ENCODE measurements at regions not wholly inside any gene's neighbourhood (a gene's known extent, or its start where the extent isn't known, plus 50 kb on each side); places are given as distances from the start of the nearest gene placed in this dataset.
A peak's percentile ranks its signal among the peaks of the same experiment; 100 is the strongest.

GRCh38 chr4:177706916-177707315, 264.7 kb upstream of the AGA start:
- Histone ChIP-seq H3K36me3 (ENCODE audit: control insufficient read depth in 4 of 4, insufficient read depth in 4 of 4, low read length in 4 of 4) (no peaks in the 10 kb centered on the region), H3K4me3 (no peak overlapping the region), H3K27ac (ENCODE audit: low read depth in 1 of 2, low read length in 1 of 2) (no peak overlapping the region), H3K4me1 (ENCODE audit: control insufficient read depth in 5 of 5, insufficient read depth in 5 of 5, low read length in 5 of 5) (no peaks in the 10 kb centered on the region), H3K9ac (ENCODE audit: insufficient read depth in 1 of 2, low read length in 2 of 2) (no peak overlapping the region), H3K9me3 (ENCODE audit: control insufficient read depth in 4 of 4, insufficient read depth in 3 of 4, low read length in 3 of 4) (no peaks in the 10 kb centered on the region), H3K27me3 (ENCODE audit: control insufficient read depth in 3 of 3, insufficient read depth in 3 of 3, low read length in 2 of 3) (no peaks in the 10 kb centered on the region)
- ATAC-seq (ENCODE audit: insufficient read depth, low FRiP score) (no peak), DNase-seq (no peak)
- 91 to 92% methylated on average over 2 of the region's 2 CpGs for WGBS, 2 donors
- no peak for TF ChIP-seq CTCF (IDR thresholded peaks at IDR 0.05; ENCODE audit: control extremely low read depth, extremely low read depth)

GRCh38 chr4:177713454-177713853, 271.2 kb upstream of the AGA start:
- Histone ChIP-seq H3K27me3 (ENCODE audit: control insufficient read depth in 3 of 3, insufficient read depth in 3 of 3, low read length in 2 of 3) (no peaks in the 10 kb centered on the region), H3K4me3 (no peak overlapping the region), H3K4me1 (ENCODE audit: control insufficient read depth in 5 of 5, insufficient read depth in 5 of 5, low read length in 5 of 5) (no peaks in the 10 kb centered on the region), H3K36me3 (ENCODE audit: control insufficient read depth in 4 of 4, insufficient read depth in 4 of 4, low read length in 4 of 4) (no peaks in the 10 kb centered on the region), H3K9me3 (ENCODE audit: control insufficient read depth in 4 of 4, insufficient read depth in 3 of 4, low read length in 3 of 4) (no peaks in the 10 kb centered on the region), H3K27ac (ENCODE audit: low read depth in 1 of 2, low read length in 1 of 2) (no peak overlapping the region), H3K9ac (ENCODE audit: insufficient read depth in 1 of 2, low read length in 2 of 2) (no peak overlapping the region)
- 74 to 85% methylated on average over 3 of the region's 3 CpGs for WGBS, 2 donors
- TF ChIP-seq CTCF (IDR thresholded peaks at IDR 0.05; ENCODE audit: control extremely low read depth, extremely low read depth) = no peak
- peak in 2 of 3 donors; percentile 17 to 23 for DNase-seq
- ATAC-seq (ENCODE audit: insufficient read depth, low FRiP score) = no peak

- ATAC-seq (ENCODE audit: insufficient read depth, low FRiP score) (no peak), DNase-seq (peak in 1 of 3 donors; percentile 10)
- no peak overlapping the region for H3K9ac ChIP-seq (ENCODE audit: insufficient read depth in 1 of 2, low read length in 2 of 2)
- TF ChIP-seq CTCF (IDR thresholded peaks at IDR 0.05; ENCODE audit: control extremely low read depth, extremely low read depth) = no peak
- H3K36me3 ChIP-seq (ENCODE audit: control insufficient read depth in 4 of 4, insufficient read depth in 4 of 4, low read length in 4 of 4) = no peaks in the 10 kb centered on the region
- 73 to 82% methylated on average over 1 of the region's 1 CpG for WGBS, 2 donors
- no peaks in the 10 kb centered on the region for H3K4me1 ChIP-seq (ENCODE audit: control insufficient read depth in 5 of 5, insufficient read depth in 5 of 5, low read length in 5 of 5)
- no peaks in the 10 kb centered on the region for H3K27me3 ChIP-seq (ENCODE audit: control insufficient read depth in 3 of 3, insufficient read depth in 3 of 3, low read length in 2 of 3)
- no peaks in the 10 kb centered on the region for H3K9me3 ChIP-seq (ENCODE audit: control insufficient read depth in 4 of 4, insufficient read depth in 3 of 4, low read length in 3 of 4)
- H3K27ac ChIP-seq (ENCODE audit: low read depth in 1 of 2, low read length in 1 of 2) = no peak overlapping the region
- H3K4me3 ChIP-seq = no peak overlapping the region
These were observed 275.2 kb upstream of the AGA start for GRCh38 chr4:177717407-177717806.

- ATAC-seq (ENCODE audit: insufficient read depth, low FRiP score) (no peak), DNase-seq (no peak)
- H3K4me3 ChIP-seq = no peak overlapping the region
- H3K9ac ChIP-seq (ENCODE audit: insufficient read depth in 1 of 2, low read length in 2 of 2) = no peak overlapping the region
- H3K4me1 ChIP-seq (ENCODE audit: control insufficient read depth in 5 of 5, insufficient read depth in 5 of 5, low read length in 5 of 5) = no peaks in the 10 kb centered on the region
- no peak overlapping the region for H3K27ac ChIP-seq (ENCODE audit: low read depth in 1 of 2, low read length in 1 of 2)
- peaks cover 0 to 1% (median 0%) of the 10 kb centered on the region in 4 donors for H3K9me3 ChIP-seq (ENCODE audit: control insufficient read depth in 4 of 4, insufficient read depth in 3 of 4, low read length in 3 of 4)
- 85 to 88% methylated on average over 4 of the region's 4 CpGs for WGBS, 2 donors
- no peaks in the 10 kb centered on the region for H3K36me3 ChIP-seq (ENCODE audit: control insufficient read depth in 4 of 4, insufficient read depth in 4 of 4, low read length in 4 of 4)
- H3K27me3 ChIP-seq (ENCODE audit: control insufficient read depth in 3 of 3, insufficient read depth in 3 of 3, low read length in 2 of 3) = no peaks in the 10 kb centered on the region
- TF ChIP-seq CTCF (IDR thresholded peaks at IDR 0.05; ENCODE audit: control extremely low read depth, extremely low read depth) = no peak
These were observed 276.3 kb upstream of the AGA start for GRCh38 chr4:177718514-177718913.
